HG02973 (cell line): ENCODE measurements at regions not wholly inside any gene's neighbourhood (a gene's known extent, or its start where the extent isn't known, plus 50 kb on each side); places are given as distances from the start of the nearest gene placed in this dataset.
"Not testable (repeated sequence)": the region's sequence is repeated elsewhere in the genome, so short reads cannot be mapped to it uniquely, and the experiment has no call there.

Experiments
- ATAC-seq: cut with Tn5 transposase; IDR thresholded peaks from one replicate; pipeline ENCODE4 v1.9.1; 2021; ENCODE audit warnings: moderate library complexity; ENCODE audit not compliant: unreplicated experiment

DNA sequence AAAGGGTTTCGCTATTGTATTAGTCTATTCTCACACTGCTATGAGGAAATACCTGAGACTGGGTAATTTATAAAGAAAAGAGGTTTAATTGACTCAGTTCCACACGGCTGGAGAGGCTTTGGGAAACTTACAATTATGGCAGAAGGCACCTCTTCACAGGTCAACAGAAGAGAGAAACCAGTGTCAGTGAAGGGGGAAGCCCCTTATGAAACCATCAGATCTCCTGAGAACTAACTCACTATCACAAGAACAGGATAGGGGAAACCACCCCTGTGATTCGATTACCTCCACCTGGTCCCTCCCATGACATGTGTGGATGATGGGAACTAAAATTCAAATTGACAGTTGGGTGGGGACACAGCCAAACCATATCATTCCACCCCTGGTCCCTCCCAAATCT, 589.5 kb downstream of the CENPC start:
- ATAC-seq = no peak

GRCh38 chr4:66949419-66949818, 595.9 kb downstream of the CENPC start:
- ATAC-seq = no peak

DNA sequence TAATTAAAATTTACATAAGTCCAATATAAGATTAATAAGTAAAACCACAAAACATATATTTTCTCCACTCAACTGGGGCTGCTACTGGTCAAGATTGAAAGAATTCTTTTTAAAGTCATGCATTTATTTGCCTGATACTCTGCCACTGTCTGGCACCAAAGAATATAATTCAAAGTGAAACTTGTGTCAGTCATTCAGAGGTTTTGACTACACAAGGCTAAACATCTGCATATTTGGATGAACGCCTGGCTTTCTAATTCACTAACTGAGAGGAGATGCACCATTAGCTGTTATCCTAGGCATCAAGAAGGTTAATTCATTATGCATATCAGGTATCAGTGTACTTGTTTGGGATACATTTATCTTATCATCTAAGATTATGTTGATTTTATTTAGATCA, 598.5 kb downstream of the CENPC start:
- no peak for ATAC-seq

DNA sequence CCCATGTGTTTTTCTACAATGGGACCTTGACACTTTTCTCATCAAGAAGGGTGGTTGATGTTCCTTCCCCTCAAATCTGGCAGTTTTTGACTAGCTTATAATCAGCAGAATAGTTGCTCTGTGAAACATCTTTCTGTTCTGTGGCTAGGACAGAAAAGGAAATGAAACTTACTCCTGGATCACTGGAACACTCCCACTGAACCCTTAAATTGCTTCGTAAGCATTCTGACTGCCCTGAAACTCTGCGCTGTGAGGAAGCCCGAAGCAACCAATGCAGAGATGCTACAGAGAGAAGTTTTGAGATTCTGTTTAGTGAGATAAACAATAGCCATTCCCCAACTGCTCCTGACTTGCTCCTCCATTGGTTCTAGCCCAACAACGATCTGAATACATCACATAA, 602.2 kb downstream of the CENPC start:
- no peak for ATAC-seq

DNA sequence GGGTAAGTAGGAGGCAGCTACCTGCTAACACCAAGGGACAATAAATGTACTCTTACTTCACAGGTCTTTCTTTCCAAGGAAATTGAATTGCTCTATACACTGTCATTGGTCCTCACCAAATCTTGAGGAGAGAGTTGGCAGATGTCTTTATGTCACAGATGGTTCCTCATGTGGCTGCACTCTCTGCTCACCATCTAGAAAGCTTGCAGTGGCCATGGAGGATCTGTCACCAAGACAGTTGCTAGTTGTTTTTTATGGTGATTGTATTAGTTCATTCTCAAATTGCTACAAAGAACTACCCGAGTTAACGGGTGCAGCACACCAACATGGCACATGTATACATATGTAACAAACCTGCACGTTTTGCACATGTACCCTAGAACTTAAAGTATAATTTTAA, 613.3 kb downstream of the CENPC start:
- ATAC-seq = not testable (repeated sequence)

DNA sequence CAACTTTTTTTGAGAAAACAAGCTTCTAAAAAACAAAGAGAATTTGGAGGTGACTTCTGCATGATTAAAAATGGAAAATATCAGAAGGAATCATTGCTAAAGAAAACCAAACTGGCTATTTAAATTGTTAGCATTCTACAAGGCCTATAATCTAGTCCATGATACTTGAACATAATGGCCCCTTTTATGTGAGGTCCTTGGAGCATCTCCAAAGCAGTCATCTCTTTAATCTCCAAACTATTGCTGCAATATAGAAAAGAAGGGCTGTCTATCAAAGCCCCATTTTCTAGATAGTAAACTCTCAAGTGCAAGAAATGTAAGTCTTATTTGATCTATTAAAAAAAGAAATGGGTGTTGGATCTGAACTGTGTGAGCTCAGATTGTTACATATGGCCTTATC, 615.1 kb downstream of the CENPC start:
- ATAC-seq = no peak

DNA sequence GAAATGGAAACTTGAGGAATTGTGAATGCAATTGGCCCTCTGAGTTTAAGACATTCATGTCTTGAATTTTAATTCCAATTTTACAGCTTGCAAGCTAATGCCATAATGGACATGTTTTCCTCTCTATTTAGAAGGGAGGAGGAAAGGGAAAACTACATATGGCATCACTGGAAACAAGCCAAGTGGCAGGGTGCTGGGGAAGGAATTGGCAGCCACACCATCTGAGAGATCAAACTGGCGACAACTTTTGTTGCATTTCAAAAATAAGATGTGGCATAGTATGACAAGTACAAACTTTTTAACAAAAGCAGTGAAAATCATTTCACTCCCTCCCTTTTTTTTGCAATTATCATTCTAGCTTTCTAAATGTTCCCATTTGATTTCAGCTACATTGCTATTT, 615.6 kb downstream of the CENPC start:
- no peak for ATAC-seq

GRCh38 chr4:66928881-66929280, 616.4 kb downstream of the CENPC start:
- ATAC-seq = not testable (repeated sequence)

DNA sequence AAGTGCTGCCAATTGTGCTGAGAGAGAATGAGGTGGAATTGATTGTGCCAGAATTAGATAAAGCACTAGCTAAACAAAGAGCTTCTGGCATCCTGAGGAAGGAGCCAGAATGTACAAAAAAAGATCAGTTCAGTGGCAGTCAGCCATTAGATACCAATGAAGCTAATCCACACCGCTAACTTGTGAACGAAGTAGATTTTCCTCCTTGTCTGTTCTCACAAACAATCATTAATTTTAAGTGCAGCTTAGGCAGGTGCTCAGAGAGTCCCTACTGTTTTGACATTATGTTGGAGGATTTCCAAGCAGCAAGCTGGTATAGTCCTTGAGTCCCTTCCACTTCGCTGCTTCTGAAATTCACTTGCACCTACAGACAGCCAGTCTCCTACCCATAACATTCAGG, 617.4 kb downstream of the CENPC start:
- no peak for ATAC-seq

- ATAC-seq = no peak
Measured at GRCh38 chr4:66926687-66927086, 618.6 kb downstream of the CENPC start.

DNA sequence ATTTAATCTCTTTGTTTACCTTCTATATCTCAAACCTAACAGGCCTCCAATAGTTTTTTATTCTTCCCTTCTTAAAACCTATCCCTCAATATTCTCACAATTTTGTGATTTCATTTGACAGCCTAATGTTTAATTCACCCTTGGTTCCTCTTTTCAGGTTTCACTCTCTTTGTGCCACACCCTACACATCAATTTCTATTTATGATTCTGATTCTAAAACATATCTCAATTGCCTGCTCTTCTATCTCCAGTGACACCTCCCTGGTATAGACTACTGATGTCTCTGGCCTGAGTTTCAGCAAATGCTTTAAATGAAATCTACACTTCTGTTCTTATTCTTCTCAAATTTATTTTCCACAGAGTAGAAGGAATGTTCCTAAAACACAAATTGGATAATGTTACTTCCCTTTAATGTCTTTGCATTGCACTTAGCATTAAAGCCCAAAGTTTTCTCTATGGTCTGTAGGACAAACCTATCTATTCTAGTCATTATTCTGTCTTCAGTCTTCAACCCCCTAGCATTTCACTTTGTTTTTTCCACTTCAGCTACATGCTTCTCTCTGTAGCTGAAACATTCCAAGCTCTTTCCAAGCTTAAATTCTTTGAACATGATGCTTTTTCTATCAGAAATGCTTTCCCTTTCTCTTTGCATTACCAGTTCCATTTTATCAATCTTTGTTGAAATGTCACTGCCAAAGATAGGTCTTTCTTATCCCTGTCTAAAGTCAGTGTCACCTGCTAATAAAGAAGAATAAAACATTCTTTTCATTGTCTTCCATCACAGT, 622.0 kb downstream of the CENPC start:
- ATAC-seq = no peak

DNA sequence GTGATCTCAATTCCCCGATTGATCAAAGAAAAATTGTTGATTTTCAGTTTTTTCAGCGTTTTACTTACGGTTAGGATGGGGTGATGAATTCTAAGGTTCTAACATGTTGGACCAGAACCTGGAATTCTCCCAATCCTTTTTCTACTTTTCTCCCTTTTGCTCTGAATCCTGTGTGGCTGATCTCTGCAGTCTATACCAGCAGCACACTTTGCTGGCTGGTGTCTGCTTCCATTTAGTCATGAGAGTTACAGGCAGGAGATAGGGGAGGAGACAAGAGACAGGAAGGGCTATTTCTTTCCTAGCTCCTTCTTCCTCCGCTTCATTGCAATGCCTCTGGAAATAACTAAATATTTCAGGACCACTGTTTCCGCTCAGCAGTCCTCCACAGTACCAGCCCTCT, 623.9 kb downstream of the CENPC start:
- no peak for ATAC-seq

DNA sequence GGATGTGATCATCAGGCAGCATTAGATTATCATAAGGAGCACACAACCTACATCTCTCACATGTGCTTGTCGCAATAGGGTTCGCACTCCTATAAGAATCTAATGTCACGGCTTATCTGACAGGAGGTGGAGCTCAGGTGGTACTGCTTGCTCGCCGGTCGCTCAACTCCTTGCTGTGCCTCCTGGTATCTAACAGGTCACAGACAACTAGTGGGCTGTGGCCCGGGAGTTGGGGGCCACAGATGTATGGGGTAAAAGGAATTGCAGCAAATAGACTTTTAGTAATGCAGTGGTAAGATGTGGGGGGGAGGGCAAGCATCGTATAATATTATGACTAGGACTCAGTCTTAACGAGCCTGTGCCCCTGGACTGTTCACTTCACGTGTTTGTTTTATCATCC, 624.8 kb downstream of the CENPC start:
- ATAC-seq = no peak

GRCh38 chr4:66911880-66912279, 633.4 kb downstream of the CENPC start:
- ATAC-seq = no peak

DNA sequence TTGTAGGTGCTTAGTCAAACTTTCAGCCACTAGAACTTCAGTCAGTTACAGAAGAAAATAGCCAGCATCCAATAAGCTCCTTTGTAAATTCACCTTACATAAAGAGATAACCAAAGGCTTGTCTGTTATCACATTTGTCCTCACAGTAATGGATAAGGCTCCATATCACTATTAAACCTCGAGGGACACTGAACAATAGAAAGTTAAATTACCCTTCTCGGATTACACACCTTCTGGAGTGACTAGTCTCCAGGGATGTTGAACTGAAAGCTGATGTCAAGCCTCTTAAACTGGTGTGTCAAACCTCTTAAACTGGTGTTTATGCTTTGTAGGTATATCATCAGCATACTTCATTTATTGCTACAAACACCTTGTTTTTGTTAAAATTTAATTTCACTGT, 639.0 kb downstream of the CENPC start:
- ATAC-seq = no peak

DNA sequence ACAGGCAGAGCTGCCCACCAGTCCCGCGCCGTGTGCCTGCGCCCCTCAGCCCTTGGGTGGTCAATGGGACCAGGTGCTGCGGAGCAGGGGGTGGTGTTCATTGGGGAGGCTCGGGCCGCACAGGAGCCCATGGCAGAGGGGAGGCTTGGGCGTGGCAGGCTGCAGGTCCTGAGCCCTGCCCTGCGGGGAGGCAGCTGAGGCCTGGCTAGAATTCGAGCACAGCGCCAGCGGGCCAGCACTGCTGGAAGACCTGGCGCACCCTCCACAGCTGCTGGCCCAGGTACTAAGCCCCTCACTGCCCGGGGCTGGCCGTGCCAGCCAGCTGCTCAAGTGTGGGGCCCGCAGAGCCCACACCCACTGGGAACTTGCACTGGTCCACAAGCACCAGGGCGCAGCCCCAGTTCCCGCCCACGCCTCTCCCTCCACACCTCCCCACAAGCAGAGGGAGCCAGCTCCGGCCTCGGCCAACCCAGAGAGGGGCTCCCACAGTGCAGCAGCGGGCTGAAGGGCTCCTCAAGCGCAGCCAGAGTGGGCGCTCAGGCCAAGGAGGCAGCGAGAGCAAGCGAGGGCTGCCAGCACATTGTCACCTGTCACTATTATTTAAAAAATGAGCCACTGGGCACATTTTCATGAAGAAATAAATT, 645.8 kb downstream of the CENPC start:
- no peak for ATAC-seq

GRCh38 chr4:66893807-66894206, 651.5 kb downstream of the CENPC start:
- no peak for ATAC-seq

- ATAC-seq = no peak
Measured at GRCh38 chr4:66887061-66887460, 658.2 kb downstream of the CENPC start.

DNA sequence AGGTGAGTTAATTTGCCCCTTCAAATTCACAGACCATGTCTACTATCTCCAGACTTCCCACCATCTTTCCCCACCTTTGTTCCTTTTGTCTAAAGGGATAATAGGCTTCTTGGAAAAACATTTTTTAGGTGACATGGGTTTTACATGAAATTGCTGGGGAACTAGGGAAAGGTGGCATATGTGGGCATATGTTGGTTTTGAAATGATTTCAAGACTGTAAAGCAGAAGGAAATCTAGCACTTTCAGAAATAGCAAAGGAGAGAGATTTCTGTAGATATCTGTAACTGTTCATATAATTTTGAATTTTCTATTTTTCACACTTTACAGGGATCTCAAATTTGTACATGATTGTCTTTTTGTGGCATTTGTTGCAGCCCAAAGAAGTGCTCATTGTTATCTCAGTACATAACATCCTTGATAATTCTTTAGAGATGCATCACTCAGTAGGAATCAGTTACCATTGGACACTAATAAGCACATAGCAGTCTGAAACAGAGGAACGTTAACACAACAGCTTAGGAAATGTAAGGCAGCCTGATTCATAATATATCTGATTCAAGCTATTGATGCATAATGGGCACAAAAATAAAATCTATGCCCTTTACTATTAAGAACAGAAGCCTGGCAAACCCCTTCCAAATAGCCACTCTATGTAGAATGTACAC, 659.7 kb downstream of the CENPC start:
- ATAC-seq = no peak

- no peak for ATAC-seq
Measured at GRCh38 chr4:66876946-66877345, 668.4 kb downstream of the CENPC start.

DNA sequence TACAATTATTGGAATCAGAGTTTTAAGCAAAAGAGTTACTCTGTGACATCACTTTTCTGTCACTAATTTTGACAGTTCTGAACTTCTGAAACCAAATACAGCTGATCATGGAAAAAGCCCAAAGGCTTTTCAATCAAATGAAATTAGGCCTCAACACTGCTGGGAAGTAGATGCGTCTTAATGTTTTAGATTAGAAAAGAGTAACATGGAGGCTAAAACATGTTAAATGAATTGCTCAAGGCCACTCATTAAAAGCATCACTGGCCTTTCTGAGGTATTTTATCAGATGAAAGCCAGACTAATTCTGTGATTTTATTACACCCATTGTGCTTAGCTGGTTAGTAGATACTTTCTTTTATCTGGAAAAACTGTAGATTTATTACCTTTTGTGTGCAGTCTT, 672.6 kb downstream of the CENPC start:
- ATAC-seq = no peak

DNA sequence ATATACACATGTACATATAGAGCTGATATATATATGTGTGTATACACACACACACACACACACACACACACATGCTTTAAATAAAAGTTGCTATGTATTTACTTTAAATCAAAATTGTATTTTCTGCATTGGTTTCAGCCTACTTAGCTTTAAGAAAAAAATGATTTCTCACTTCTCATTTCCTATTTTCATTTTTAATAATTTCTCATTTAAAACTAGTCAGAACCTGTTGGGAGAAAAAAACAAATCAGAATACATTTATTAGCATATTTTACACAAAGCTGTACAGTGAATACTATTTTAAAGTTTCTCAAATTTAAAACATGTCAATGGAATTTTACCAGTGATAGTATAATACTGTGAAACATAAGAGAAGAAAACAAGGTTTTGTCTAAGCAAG, 681.8 kb downstream of the CENPC start:
- ATAC-seq = no peak
